T-helper 2 cell treated with Interferon-gamma antibody and Interleukin-4, amounts not matched to agents 5 μg/mL and 100 μg/mL, for 36 hours (primary cell): ENCODE measurements at regions not wholly inside any gene's neighbourhood (a gene's known extent, or its start where the extent isn't known, plus 50 kb on each side); places are given as distances from the start of the nearest gene placed in this dataset.

Experiments
- DNase-seq: peaks from one replicate; pipeline ENCODE4 v3.0.0; 2021; ENCODE audit warnings: low spot score
- H3K27ac Mint-ChIP-seq: one replicate; pipeline ENCODE4 v1.8.0; 2021; ENCODE audit warnings: mild to moderate bottlenecking, mixed read lengths
- H3K27me3 Mint-ChIP-seq: one replicate; pipeline ENCODE4 v1.8.0; 2021; ENCODE audit warnings: low read depth, mixed read lengths
- H3K36me3 Mint-ChIP-seq: one replicate; pipeline ENCODE4 v1.8.0; 2021; ENCODE audit warnings: low read depth, mixed read lengths
- H3K4me1 Mint-ChIP-seq: one replicate; pipeline ENCODE4 v1.8.0; 2021; ENCODE audit warnings: low read depth, mixed read lengths
- H3K4me3 Mint-ChIP-seq: one replicate; pipeline ENCODE4 v1.8.0; 2022; ENCODE audit warnings: mild to moderate bottlenecking, moderate library complexity, mixed read lengths
- H3K9me3 Mint-ChIP-seq: one replicate; pipeline ENCODE4 v1.8.0; 2021; ENCODE audit warnings: mixed read lengths

DNA sequence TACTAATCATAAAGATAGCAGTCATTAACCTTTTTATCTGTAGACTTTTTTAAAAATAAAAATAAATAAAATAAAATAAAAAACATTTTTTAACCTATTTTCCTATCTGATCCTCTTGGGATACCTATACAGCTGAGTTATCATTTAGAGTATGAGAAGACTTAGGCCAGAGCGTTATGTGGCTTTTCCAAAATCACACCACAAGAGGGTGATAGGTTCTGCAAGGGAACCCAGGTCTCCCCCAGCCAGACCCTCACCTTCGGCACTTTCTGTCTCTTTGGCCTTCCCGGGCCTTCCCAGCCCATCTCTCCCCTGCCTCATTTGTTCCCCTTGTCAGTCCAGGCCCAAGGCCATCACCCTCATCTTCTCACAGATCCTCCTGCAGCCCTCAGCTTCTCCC lies 311.7 kb downstream of the SMAD2 start:
- H3K4me3 Mint-ChIP-seq, result no peak overlapping the region
- no peaks in the 10 kb centered on the region for H3K9me3 Mint-ChIP-seq
- no peaks in the 10 kb centered on the region for H3K4me1 Mint-ChIP-seq
- H3K27me3 Mint-ChIP-seq, result peaks cover 7% of the 10 kb centered on the region
- no peak for DNase-seq
- no peak overlapping the region for H3K27ac Mint-ChIP-seq
- no peaks in the 10 kb centered on the region for H3K36me3 Mint-ChIP-seq

DNA sequence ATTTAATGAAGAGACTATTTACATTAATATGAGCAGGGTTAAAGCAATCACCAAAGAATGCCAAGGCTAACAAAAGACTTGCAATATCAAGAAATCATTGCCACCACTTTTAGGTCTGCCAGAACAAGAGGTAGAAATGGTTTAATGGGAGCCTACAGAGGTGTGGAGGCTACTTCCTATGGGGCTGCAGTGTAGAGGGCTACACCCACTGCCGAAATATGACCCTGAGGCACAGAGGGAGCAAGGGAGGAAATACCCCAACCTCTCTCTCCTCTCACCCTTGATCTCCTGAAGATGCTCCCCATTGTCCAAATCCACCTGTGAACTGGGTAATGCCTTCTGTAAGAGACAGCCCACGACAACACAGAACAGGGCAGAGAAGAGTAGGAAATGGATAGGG lies 315.4 kb downstream of the SMAD2 start:
- H3K4me3 Mint-ChIP-seq, result no peak overlapping the region

DNA sequence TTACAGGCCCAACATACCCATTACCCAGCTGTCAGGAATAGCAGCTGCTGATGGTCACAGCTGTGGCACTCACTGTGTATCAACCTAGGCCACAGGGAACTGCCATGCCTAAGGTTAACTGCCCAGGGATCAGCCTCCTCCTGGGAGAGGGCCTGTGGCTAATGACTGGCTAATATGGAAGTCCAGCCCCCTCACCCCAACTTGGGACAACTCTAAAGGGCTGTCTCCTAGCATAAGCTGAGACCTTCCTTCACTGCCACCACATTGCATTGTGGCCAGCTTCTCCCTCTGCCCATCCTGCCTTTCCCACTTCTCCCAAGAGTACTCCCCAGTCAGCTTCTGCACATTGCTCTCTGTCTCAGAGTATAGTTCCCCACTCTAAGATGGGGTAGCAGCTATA lies 316.5 kb downstream of the SMAD2 start:
- Mint-ChIP-seq H3K27me3 (no peaks in the 10 kb centered on the region), H3K27ac (no peak overlapping the region), H3K4me3 (no peak overlapping the region), H3K36me3 (no peaks in the 10 kb centered on the region), H3K4me1 (no peaks in the 10 kb centered on the region), H3K9me3 (no peaks in the 10 kb centered on the region)
- no peak for DNase-seq

More for the DNA sequence above, 315.4 kb downstream of the SMAD2 start:
- Mint-ChIP-seq H3K27me3 (no peaks in the 10 kb centered on the region), H3K27ac (no peak overlapping the region), H3K9me3 (no peaks in the 10 kb centered on the region), H3K4me1 (no peaks in the 10 kb centered on the region), H3K36me3 (no peaks in the 10 kb centered on the region)
- no peak for DNase-seq

DNA sequence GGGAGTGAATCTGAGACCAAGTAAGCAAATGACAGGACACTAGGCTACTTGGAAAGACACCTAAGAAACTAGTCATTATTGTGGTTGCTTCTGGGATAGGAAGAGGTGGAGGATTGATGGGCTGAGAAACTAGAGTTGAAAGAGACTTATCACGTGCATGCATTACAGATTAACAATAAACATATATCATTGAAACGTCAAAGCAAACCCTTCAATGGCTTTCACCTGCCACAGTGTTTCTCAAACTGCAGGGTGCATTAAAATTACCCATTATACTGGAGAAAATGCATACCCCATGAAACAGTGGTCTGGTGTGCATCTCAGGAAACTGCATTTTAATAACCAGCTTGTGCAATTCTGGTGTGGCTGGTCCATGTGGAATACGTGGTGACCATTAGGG lies 318.8 kb downstream of the SMAD2 start:
- no peaks in the 10 kb centered on the region for H3K4me1 Mint-ChIP-seq
- no peak overlapping the region for H3K27ac Mint-ChIP-seq
- no peaks in the 10 kb centered on the region for H3K9me3 Mint-ChIP-seq
- no peaks in the 10 kb centered on the region for H3K27me3 Mint-ChIP-seq
- H3K4me3 Mint-ChIP-seq, result no peak overlapping the region
- DNase-seq, result no peak
- no peaks in the 10 kb centered on the region for H3K36me3 Mint-ChIP-seq

DNA sequence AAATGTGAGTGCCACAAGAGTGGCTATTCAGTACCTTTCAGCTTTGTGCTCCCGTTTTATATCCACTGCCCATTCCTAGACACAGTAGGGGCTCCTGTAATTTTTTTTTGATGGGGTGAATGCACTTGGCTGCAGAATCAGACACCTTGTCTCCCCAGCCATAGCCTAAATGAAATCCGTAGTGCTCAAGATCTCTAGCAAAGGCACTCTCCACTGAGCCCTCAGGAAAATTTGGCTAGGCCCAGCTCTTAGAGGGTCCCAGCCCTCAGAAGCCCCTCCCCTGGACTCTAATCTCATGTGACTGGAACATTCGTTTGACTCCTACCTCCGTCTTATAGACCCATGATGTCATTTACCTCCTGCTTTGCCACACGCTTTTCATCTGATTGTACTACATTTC lies 323.9 kb downstream of the SMAD2 start:
- no peaks in the 10 kb centered on the region for H3K9me3 Mint-ChIP-seq
- no peaks in the 10 kb centered on the region for H3K27me3 Mint-ChIP-seq
- H3K27ac Mint-ChIP-seq, result no peak overlapping the region
- H3K36me3 Mint-ChIP-seq, result no peaks in the 10 kb centered on the region
- H3K4me3 Mint-ChIP-seq, result no peak overlapping the region
- no peaks in the 10 kb centered on the region for H3K4me1 Mint-ChIP-seq
- DNase-seq, result no peak

DNA sequence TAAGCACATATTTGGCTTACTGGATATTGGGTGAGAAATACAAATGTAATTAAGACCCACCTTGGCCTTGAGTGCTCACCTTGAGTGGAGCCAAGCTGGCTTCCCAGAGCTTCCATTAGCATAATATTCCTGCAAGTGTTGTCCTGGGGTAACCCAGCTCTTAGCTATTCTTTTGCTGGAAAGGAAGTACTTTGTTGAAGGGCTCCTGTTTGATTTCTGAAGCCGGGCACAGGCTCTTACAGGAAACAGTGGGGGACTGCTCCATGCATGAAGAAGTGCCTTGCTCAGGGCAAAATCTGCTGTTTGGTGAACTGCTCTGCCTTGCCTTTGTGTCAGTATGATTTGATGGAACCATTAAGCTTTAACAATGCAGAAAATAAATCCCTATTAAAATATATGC lies 325.4 kb downstream of the SMAD2 start:
- no peak overlapping the region for H3K27ac Mint-ChIP-seq
- H3K36me3 Mint-ChIP-seq, result no peaks in the 10 kb centered on the region
- no peaks in the 10 kb centered on the region for H3K27me3 Mint-ChIP-seq
- H3K9me3 Mint-ChIP-seq, result peaks cover 4% of the 10 kb centered on the region
- H3K4me3 Mint-ChIP-seq, result no peak overlapping the region
- no peaks in the 10 kb centered on the region for H3K4me1 Mint-ChIP-seq
- DNase-seq, result no peak

DNA sequence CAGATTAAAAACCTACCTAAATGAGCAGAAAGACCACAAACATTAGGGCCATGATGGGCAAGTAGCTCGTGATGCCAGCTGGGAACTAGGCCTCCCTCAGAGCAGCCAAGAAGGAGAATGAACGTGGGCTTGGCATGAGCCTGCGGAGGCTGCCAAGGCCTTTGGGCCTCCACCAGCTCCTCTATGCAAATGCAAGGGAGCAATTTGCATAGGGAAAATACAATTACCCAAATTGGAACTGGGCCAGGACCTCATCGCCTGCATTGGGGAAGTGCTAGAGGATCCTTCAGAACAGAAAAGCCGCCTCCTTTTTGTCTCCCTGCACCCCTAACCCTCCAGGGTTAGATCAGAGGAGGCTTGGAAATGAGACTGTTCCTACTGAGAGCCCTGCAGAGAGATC lies 326.4 kb downstream of the SMAD2 start:
- Mint-ChIP-seq H3K4me1 (no peaks in the 10 kb centered on the region), H3K9me3 (peaks cover 4% of the 10 kb centered on the region), H3K27ac (no peak overlapping the region), H3K4me3 (no peak overlapping the region), H3K27me3 (no peaks in the 10 kb centered on the region), H3K36me3 (no peaks in the 10 kb centered on the region)
- DNase-seq, result no peak

DNA sequence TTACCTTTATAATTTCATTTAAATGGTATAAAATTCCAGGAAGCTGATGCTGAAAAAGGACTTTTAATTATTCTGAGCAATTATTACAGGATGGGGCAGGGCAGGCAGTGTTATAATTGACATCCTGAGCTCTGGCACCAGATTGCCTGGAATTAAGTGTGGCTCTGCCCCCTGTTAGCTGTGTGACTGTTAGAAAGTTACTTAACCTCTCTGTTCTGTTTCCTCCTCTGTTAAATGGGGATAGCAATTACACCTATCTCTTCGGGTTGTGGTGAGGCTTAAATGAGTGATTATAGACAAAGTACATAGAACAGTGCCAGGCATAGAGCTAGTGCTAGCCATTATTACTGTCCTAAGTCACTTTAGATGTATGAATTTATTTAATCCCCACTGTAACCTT lies 327.3 kb downstream of the SMAD2 start:
- no peak overlapping the region for H3K27ac Mint-ChIP-seq
- H3K4me3 Mint-ChIP-seq, result no peak overlapping the region
- no peaks in the 10 kb centered on the region for H3K36me3 Mint-ChIP-seq
- no peaks in the 10 kb centered on the region for H3K27me3 Mint-ChIP-seq
- H3K4me1 Mint-ChIP-seq, result no peaks in the 10 kb centered on the region
- peaks cover 4% of the 10 kb centered on the region for H3K9me3 Mint-ChIP-seq
- DNase-seq, result no peak

DNA sequence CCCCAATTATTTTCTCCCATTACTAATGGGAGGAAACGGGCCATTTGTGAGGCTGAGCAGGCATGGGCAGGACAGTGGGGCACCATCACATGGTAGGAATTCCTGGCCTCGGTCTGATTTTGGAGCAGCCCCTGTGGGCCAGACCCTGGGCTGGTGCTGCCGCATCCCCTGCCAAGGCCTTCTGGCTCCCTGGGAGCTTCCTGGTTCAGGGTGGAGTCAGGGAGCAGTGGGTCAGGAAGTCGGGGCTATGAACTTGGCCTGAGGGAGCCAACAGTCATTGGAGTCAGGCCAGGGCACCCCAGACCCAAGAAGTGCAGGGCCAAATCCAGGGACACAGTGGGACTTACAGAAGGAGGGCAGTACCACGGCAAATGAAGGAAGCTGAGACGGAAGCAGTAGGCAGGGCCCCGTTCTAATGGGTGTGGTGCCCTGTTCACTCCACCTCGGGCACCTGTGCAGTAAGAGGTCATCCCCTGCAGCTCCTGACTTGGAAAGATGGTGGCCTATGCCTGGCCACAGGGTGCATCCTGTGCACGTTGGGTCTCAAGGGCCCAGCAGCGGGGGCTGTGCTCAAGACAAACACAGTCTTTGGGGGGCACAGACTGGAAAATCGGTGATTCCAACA lies 328.1 kb downstream of the SMAD2 start:
- H3K4me3 Mint-ChIP-seq, result no peak overlapping the region
- H3K4me1 Mint-ChIP-seq, result no peaks in the 10 kb centered on the region
- no peak for DNase-seq
- H3K27ac Mint-ChIP-seq, result no peak overlapping the region
- H3K9me3 Mint-ChIP-seq, result peaks cover 4% of the 10 kb centered on the region
- H3K27me3 Mint-ChIP-seq, result no peaks in the 10 kb centered on the region
- no peaks in the 10 kb centered on the region for H3K36me3 Mint-ChIP-seq

DNA sequence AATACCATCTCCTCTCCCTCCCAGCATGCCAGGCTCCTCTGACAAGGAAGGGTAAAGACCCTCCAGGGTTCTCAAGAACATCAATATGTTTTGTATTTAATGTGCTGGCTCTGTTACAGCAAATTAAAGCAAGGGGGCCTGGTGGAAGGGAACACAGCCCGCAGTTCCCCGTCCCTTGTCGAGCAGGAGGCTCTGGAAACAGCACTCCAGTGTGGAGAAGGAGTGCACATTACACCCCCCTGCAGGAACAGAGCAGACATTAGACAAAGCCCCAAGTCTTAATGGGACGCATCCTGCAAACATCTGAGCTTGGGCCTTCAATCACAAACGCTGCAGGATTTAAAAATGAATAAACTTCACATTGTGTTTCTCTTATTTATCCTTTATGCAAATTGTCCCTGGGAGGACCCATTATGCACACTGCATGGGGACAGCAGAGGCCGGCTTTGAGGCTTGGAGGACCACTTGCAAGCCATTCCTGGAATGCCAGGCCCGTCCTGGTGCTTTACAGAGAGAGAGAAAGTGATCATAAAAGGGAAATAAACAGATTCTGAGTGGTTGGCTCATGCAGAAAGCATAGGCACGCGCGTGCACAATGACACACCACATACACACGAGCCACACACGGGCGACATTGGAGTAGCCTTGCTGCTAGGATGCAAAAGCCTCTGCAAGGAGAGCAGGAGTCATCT lies 328.7 kb downstream of the SMAD2 start:
- DNase-seq, result no peak
- Mint-ChIP-seq H3K36me3 (no peaks in the 10 kb centered on the region), H3K4me1 (no peaks in the 10 kb centered on the region), H3K9me3 (peaks cover 4% of the 10 kb centered on the region), H3K27ac (no peak overlapping the region), H3K27me3 (no peaks in the 10 kb centered on the region), H3K4me3 (no peak overlapping the region)

DNA sequence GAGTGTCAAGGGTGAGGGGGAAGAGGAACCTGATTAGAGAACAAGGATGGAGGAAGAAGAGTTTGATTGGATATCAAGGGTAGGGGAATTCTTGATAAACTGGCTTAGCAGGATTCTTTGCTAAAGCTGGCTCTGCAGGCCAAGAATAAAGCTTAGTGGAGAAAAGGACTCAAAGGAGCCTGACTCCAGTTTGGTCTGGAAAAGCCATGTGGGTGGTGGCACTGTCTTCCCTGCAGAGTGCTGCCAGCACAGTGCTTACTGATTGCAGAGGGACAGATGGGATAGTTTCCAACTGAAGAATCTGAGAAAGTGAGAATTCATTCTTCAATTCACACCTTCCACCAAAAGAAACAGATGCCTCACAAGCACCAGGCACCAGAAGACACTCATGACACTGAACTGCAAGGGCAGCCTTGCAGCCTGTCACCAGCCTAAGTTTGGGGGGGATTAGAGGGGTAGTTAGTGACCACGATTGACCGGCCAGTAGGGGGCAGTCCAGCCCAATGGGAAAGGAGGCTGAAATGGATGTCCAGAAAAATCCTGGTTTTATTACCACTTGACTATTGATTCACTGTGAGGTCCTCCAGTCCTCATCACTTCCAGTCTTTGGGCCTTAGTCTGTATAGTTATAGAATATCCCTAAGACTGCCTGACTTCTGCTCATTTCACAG lies 334.5 kb downstream of the SMAD2 start:
- H3K27ac Mint-ChIP-seq, result no peak overlapping the region
- no peak overlapping the region for H3K4me3 Mint-ChIP-seq
- peaks cover 7% of the 10 kb centered on the region for H3K4me1 Mint-ChIP-seq
- peaks cover 4% of the 10 kb centered on the region for H3K9me3 Mint-ChIP-seq
- peaks cover 15% of the 10 kb centered on the region for H3K27me3 Mint-ChIP-seq
- H3K36me3 Mint-ChIP-seq, result no peaks in the 10 kb centered on the region
- no peak for DNase-seq

DNA sequence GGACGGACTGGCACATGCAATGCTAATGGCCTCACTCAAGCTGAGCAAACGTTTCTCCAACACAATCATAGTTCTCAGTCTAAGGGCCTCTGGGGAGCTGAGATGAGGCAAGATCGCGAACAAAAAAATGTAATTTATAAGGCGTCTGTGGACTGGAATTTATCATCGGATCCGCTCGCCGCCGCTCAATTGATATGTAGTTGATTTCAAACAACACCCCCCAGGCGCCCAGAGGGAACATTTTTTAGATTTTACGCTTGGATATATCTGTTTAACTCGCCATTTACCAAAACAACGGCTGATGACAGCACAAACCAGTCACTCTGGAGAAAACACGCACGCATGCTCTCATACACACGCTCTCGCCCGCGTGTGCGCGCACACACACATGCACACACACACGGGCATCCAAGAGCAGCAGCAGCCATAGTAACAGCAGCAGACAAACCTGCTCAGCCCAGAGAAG lies 335.8 kb downstream of the SMAD2 start:
- Mint-ChIP-seq H3K4me3 (no peak overlapping the region), H3K27me3 (peaks cover 15% of the 10 kb centered on the region), H3K4me1 (peaks cover 7% of the 10 kb centered on the region), H3K36me3 (no peaks in the 10 kb centered on the region), H3K9me3 (no peaks in the 10 kb centered on the region), H3K27ac (no peak overlapping the region)
- no peak for DNase-seq

DNA sequence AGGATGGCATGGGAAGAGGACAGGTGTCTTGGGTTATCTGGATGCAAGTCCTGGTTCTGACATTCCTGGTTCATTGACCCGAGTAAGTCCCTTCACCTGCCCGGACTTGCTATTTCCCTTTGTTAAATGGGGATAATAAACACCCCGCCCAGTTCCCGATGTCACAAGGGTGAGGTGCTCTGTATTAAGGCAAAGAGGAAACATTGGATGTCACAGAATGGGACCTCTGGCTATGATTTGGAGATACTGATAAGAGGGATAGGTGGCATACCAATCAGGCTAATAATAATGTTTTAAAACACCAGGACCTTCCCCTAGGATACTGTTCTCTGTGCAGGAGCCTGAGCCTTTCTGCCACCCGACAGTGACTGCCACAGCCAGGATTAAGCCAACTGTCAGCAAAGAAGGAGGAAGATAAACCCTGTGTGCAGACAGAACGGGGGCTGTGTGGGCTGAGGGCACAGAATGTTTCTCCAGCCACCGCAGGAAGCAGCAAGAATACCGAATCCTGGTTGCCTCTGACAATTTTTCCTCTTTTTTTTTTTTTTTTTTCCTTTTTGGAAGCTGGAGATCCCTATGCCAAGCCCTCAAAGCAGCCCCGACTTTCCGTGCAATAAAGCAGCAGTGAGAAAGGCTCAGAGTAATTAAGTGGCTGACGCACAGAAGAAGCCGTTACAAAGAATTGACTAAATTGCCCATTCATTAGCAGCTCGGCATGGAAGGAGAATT lies 336.6 kb downstream of the SMAD2 start:
- Mint-ChIP-seq H3K4me3 (no peak overlapping the region), H3K4me1 (peaks cover 7% of the 10 kb centered on the region), H3K36me3 (no peaks in the 10 kb centered on the region), H3K27me3 (peaks cover 15% of the 10 kb centered on the region), H3K9me3 (no peaks in the 10 kb centered on the region), H3K27ac (no peak overlapping the region)
- no peak for DNase-seq

DNA sequence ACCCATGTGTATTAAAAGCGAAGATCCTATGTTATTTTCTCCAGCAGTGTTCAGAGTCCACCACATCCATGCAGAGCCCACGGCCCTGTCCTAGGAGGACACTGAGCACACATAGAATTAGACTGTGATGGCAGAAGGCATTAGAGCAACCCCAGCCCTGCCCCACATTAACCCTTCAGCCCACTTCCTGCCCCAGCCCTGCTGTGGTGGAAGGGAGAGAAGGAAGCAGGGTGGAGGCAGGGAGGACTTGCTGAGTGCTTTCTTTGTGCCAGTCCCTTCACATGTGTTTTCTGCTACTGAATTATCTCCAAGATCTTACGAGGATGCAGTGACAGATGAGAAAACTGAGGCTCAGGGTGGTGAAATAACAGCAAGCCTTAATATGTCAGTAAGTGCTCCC lies 339.0 kb downstream of the SMAD2 start:
- Mint-ChIP-seq H3K27ac (no peak overlapping the region), H3K27me3 (peaks cover 15% of the 10 kb centered on the region), H3K9me3 (no peaks in the 10 kb centered on the region), H3K4me3 (no peak overlapping the region), H3K36me3 (no peaks in the 10 kb centered on the region), H3K4me1 (peaks cover 7% of the 10 kb centered on the region)
- no peak for DNase-seq
